ENCODE measurements at regions not wholly inside any gene's neighbourhood (a gene's known extent, or its start where the extent isn't known, plus 50 kb on each side); places are given as distances from the start of the nearest gene placed in this dataset.

DNA sequence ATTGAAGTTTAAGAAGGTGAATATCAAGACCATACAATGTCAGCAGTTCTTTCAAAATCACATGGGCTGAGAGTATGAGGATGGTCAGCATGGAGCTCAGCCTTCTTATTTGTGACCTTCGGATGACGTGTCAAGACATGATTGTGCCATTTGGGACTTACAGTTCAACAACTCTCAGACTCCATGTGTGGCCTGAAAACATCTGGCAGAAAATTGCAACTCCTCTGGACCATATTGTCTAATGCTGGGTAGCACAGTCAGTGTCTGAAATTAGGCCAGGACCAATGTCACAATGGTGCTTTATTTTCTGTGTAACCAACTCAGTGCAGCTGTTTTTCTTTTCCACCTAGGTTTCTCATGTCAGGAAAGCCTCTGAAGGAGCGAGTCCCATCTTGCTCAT is 483.5 kb upstream of the PKN2 start:
- POLR2A ChIA-PET, result no interaction called here
- no peak for DNase-seq
- Mint-ChIP-seq H3K27ac (no peak overlapping the region), H3K27me3 (peaks cover 0 to 17% (median 7%) of the 10 kb centered on the region in 5 donors), H3K4me1 (no peaks in the 10 kb centered on the region), H3K4me3 (no peak overlapping the region), H3K36me3 (no peaks in the 10 kb centered on the region), H3K9me3 (peaks cover 0 to 3% (median 0%) of the 10 kb centered on the region in 11 donors)
- Histone ChIP-seq H3K27me3 (ENCODE audit: control insufficient read depth in 2 of 2, insufficient read depth in 2 of 2, low read length in 2 of 2) (no peaks in the 10 kb centered on the region), H3K9me3 (ENCODE audit: control insufficient read depth in 2 of 3, low read length in 3 of 3) (no peaks in the 10 kb centered on the region), H3K36me3 (ENCODE audit: control insufficient read depth in 2 of 3, insufficient read depth in 3 of 3, low read length in 3 of 3) (no peaks in the 10 kb centered on the region), H3K4me1 (ENCODE audit: control insufficient read depth in 2 of 2, insufficient read depth in 2 of 2, low read length in 2 of 2) (no peaks in the 10 kb centered on the region), H3K27ac (ENCODE audit: low read depth, low read length) (no peak overlapping the region), H3K4me3 (ENCODE audit: low read length) (no peak overlapping the region)
- CTCF ChIA-PET, result no interaction called here
- no peak for ATAC-seq
- intact Hi-C loops (cut with micrococcal nuclease), result no loop called here

DNA sequence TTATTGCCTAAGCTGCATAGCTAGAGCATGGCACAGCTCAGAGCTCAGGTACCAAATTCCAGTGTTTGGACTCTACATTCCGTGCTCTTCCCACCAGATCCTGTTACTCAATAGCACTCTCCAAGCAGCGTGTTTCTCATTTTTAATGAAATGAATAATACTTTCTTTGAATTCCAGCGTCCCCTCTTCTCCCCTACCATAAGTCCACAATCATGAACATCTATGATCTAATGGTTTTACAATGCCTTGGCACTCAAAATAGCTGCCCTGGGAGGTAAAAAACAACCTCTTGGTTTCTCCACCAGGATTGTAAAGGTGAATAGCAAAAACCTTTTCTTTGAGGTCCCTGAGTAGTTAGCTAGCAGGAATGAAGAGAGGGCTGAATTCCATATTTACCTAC is 480.0 kb upstream of the PKN2 start:
- Mint-ChIP-seq H3K36me3 (peaks cover 0 to 4% (median 0%) of the 10 kb centered on the region in 5 donors), H3K4me1 (no peaks in the 10 kb centered on the region), H3K4me3 (no peak overlapping the region), H3K27ac (no peak overlapping the region), H3K9me3 (peaks cover 0 to 3% (median 0%) of the 10 kb centered on the region in 11 donors), H3K27me3 (peaks cover 0 to 13% (median 11%) of the 10 kb centered on the region in 5 donors)
- no peaks in the 10 kb centered on the region for H3K9me3 ChIP-seq (ENCODE audit: control insufficient read depth in 2 of 3, low read length in 3 of 3)
- no peak overlapping the region for H3K4me3 ChIP-seq (ENCODE audit: low read length)
- no peaks in the 10 kb centered on the region for H3K36me3 ChIP-seq (ENCODE audit: control insufficient read depth in 2 of 3, insufficient read depth in 3 of 3, low read length in 3 of 3)
- no peak for DNase-seq
- no peak overlapping the region for H3K27ac ChIP-seq (ENCODE audit: low read depth, low read length)
- ChIA-PET POLR2A (no interaction called here), CTCF (no interaction called here)
- H3K27me3 ChIP-seq (ENCODE audit: control insufficient read depth in 2 of 2, insufficient read depth in 2 of 2, low read length in 2 of 2), result no peaks in the 10 kb centered on the region
- no peaks in the 10 kb centered on the region for H3K4me1 ChIP-seq (ENCODE audit: control insufficient read depth in 2 of 2, insufficient read depth in 2 of 2, low read length in 2 of 2)
- intact Hi-C loops (cut with micrococcal nuclease), result no loop called here
- no peak for ATAC-seq

DNA sequence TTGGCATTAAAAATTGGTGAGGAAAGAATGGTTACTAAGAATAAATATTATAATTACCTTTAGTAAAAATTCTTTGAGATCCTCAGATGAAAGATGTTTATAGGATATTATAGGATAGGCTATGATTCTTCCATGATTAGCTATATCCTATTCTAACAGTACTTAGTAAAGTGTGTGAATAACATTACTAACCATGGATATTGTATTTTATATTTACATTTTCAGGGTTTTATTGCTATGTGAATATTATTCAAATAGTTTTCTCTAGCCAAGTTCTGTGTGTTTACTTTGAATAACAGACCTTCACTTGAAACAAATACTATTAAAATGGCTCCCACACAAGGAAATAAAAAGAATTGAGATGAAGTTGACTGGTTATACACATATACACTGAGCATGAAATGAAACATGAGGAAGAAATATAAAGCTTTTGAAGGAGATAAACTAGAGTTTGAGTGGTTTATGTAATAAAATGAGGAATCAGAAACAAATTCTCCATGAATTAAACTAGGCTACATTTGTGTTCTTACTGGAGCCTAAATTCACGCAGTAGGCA is 479.4 kb upstream of the PKN2 start:
- no peaks in the 10 kb centered on the region for H3K4me1 ChIP-seq (ENCODE audit: control insufficient read depth in 2 of 2, insufficient read depth in 2 of 2, low read length in 2 of 2)
- intact Hi-C loops (cut with micrococcal nuclease), result no loop called here
- Mint-ChIP-seq H3K4me3 (no peak overlapping the region), H3K4me1 (no peaks in the 10 kb centered on the region), H3K27ac (no peak overlapping the region), H3K9me3 (peaks cover 0 to 3% (median 0%) of the 10 kb centered on the region in 11 donors), H3K36me3 (peaks cover 0 to 4% (median 0%) of the 10 kb centered on the region in 5 donors), H3K27me3 (peaks cover 0 to 12% (median 12%) of the 10 kb centered on the region in 5 donors)
- H3K9me3 ChIP-seq (ENCODE audit: control insufficient read depth in 2 of 3, low read length in 3 of 3), result no peaks in the 10 kb centered on the region
- ATAC-seq, result no peak
- H3K27me3 ChIP-seq (ENCODE audit: control insufficient read depth in 2 of 2, insufficient read depth in 2 of 2, low read length in 2 of 2), result no peaks in the 10 kb centered on the region
- ChIA-PET CTCF (no interaction called here), POLR2A (no interaction called here)
- H3K27ac ChIP-seq (ENCODE audit: low read depth, low read length), result no peak overlapping the region
- H3K36me3 ChIP-seq (ENCODE audit: control insufficient read depth in 2 of 3, insufficient read depth in 3 of 3, low read length in 3 of 3), result no peaks in the 10 kb centered on the region
- H3K4me3 ChIP-seq (ENCODE audit: low read length), result no peak overlapping the region
- no peak for DNase-seq

DNA sequence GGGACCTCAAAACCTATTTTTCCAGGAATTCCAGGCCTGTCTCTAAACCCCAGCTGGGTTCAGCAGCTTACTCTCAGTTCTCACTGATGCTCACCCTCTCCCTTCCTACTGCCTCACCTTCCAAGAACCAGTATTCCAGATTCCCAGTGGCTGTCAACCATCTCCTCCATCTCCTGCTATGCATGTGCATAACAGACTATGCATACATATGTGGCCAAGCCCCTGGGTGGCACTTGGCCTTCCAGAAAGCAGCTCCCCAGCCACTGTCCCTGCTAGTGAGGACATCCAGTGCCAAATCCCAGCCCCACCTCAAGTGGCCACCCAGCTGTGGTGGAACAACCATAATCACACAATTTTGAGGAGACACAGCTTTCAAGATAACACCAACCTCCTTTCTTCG is 475.7 kb upstream of the PKN2 start:
- CTCF ChIA-PET, result no interaction called here
- peaks cover 0 to 12% (median 0%) of the 10 kb centered on the region in 5 donors for H3K27me3 Mint-ChIP-seq

DNA sequence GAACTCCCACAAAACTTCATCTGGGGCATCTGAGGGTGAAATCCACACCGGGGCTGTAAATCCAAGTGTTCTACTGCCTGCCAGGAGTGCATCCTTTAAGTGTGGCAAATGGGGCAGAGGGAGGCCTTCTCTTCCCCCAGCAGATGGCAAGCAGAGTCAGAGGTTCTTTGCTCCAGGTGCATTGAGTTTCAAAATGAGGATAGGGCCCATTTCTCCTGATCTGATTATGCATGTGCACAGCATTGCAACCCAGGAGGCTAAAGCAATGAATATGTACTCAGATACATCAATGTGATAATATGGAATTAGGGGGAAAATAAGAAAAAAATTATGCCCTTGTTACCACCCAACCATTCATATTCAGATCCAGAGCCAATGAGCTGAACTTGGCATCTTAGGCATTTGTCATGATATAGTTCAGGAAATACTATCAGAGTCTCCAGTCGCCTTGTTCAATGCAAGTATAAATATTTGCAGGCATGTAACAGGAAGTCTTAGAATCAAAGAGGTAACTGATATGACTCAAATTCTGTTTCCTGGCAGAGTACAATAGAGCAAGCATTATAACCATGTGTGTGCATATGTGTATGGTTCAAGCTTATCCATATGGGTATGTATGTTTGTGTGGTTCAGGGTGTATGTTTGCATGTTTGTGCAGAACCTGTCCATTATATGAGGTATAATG is 473.8 kb upstream of the PKN2 start:
- CTCF ChIA-PET, result no interaction called here
- no peaks in the 10 kb centered on the region for H3K27me3 ChIP-seq (ENCODE audit: control insufficient read depth in 2 of 2, insufficient read depth in 2 of 2, low read length in 2 of 2)
- Mint-ChIP-seq H3K9me3 (peaks cover 0 to 3% (median 0%) of the 10 kb centered on the region in 11 donors), H3K27me3 (peaks cover 0 to 12% (median 0%) of the 10 kb centered on the region in 5 donors), H3K36me3 (peaks cover 0 to 4% (median 0%) of the 10 kb centered on the region in 5 donors), H3K4me1 (peaks cover 0 to 9% (median 0%) of the 10 kb centered on the region in 7 donors), H3K4me3 (no peak overlapping the region), H3K27ac (peak overlapping the region in 3 of 9 donors; percentile 9 to 48 (median 35))
- intact Hi-C loops (cut with micrococcal nuclease), result no loop called here
- no peak overlapping the region for H3K27ac ChIP-seq (ENCODE audit: low read depth, low read length)
- POLR2A ChIA-PET, result no interaction called here
- no peaks in the 10 kb centered on the region for H3K4me1 ChIP-seq (ENCODE audit: control insufficient read depth in 2 of 2, insufficient read depth in 2 of 2, low read length in 2 of 2)
- ATAC-seq, result no peak
- H3K9me3 ChIP-seq (ENCODE audit: control insufficient read depth in 2 of 3, low read length in 3 of 3), result no peaks in the 10 kb centered on the region
- DNase-seq, result no peak
- no peak overlapping the region for H3K4me3 ChIP-seq (ENCODE audit: low read length)
- H3K36me3 ChIP-seq (ENCODE audit: control insufficient read depth in 2 of 3, insufficient read depth in 3 of 3, low read length in 3 of 3), result no peaks in the 10 kb centered on the region

More for the DNA sequence above, 475.7 kb upstream of the PKN2 start:
- Mint-ChIP-seq H3K36me3 (peaks cover 0 to 4% (median 0%) of the 10 kb centered on the region in 5 donors), H3K4me3 (no peak overlapping the region), H3K9me3 (peaks cover 0 to 3% (median 0%) of the 10 kb centered on the region in 11 donors), H3K27ac (no peak overlapping the region), H3K4me1 (peaks cover 0 to 9% (median 0%) of the 10 kb centered on the region in 7 donors)
- no peak for ATAC-seq
- Histone ChIP-seq H3K4me3 (ENCODE audit: low read length) (no peak overlapping the region), H3K36me3 (ENCODE audit: control insufficient read depth in 2 of 3, insufficient read depth in 3 of 3, low read length in 3 of 3) (no peaks in the 10 kb centered on the region), H3K27me3 (ENCODE audit: control insufficient read depth in 2 of 2, insufficient read depth in 2 of 2, low read length in 2 of 2) (no peaks in the 10 kb centered on the region), H3K27ac (ENCODE audit: low read depth, low read length) (no peak overlapping the region), H3K4me1 (ENCODE audit: control insufficient read depth in 2 of 2, insufficient read depth in 2 of 2, low read length in 2 of 2) (no peaks in the 10 kb centered on the region), H3K9me3 (ENCODE audit: control insufficient read depth in 2 of 3, low read length in 3 of 3) (no peaks in the 10 kb centered on the region)
- intact Hi-C loops (cut with micrococcal nuclease), result no loop called here
- POLR2A ChIA-PET, result no interaction called here
- no peak for DNase-seq

DNA sequence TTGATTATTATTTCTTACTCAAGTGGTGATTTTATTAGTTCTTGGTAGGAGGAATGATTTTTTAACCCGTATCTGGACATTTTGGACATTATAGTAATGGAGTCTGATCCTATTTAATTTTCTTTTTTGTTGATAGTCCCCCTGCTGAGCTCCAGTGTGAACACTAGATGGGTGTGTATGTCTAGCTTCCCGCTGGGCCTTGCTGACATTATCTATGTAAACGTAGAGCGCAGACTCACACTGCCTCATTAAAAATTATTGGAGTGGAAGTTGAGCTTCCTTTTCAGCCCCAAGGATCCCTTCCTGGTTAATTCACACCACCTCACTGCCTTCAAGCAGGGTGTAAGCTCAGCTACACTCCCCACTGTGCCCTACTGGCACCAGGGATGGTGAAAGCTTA is 467.6 kb upstream of the PKN2 start:
- no peaks in the 10 kb centered on the region for H3K9me3 ChIP-seq (ENCODE audit: control insufficient read depth in 2 of 3, low read length in 3 of 3)
- intact Hi-C loops (cut with micrococcal nuclease), result no loop called here
- Mint-ChIP-seq H3K9me3 (peaks cover 0 to 2% (median 0%) of the 10 kb centered on the region in 11 donors), H3K27ac (no peak overlapping the region), H3K27me3 (peaks cover 0 to 5% (median 0%) of the 10 kb centered on the region in 5 donors), H3K4me3 (no peak overlapping the region), H3K4me1 (no peaks in the 10 kb centered on the region), H3K36me3 (no peaks in the 10 kb centered on the region)
- CTCF ChIA-PET, result no interaction called here
- no peak overlapping the region for H3K4me3 ChIP-seq (ENCODE audit: low read length)
- no peaks in the 10 kb centered on the region for H3K4me1 ChIP-seq (ENCODE audit: control insufficient read depth in 2 of 2, insufficient read depth in 2 of 2, low read length in 2 of 2)
- DNase-seq, result no peak
- H3K27ac ChIP-seq (ENCODE audit: low read depth, low read length), result no peak overlapping the region
- ATAC-seq, result no peak
- POLR2A ChIA-PET, result no interaction called here
- no peaks in the 10 kb centered on the region for H3K27me3 ChIP-seq (ENCODE audit: control insufficient read depth in 2 of 2, insufficient read depth in 2 of 2, low read length in 2 of 2)
- H3K36me3 ChIP-seq (ENCODE audit: control insufficient read depth in 2 of 3, insufficient read depth in 3 of 3, low read length in 3 of 3), result no peaks in the 10 kb centered on the region

DNA sequence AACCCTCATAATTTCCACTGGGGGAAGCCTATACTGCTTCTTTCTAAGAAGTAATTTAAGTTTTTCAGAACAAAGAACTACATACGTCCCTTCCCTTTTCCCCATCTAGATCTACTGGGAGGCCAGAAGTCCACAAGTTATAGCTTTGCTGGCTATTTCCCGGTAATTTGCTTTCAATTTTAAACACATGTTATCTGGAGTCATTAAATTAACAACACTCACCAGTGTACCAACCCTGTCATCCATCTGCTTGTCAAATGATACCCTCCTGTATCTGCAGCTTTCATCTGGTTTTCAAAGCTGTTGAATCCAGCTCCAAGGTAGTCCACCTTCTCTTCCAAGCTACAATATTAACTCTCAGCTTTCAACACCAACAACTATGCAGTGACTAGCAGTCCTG is 466.7 kb upstream of the PKN2 start:
- DNase-seq, result no peak
- Histone ChIP-seq H3K4me3 (ENCODE audit: low read length) (no peak overlapping the region), H3K27ac (ENCODE audit: low read depth, low read length) (no peak overlapping the region), H3K9me3 (ENCODE audit: control insufficient read depth in 2 of 3, low read length in 3 of 3) (no peaks in the 10 kb centered on the region), H3K36me3 (ENCODE audit: control insufficient read depth in 2 of 3, insufficient read depth in 3 of 3, low read length in 3 of 3) (no peaks in the 10 kb centered on the region), H3K4me1 (ENCODE audit: control insufficient read depth in 2 of 2, insufficient read depth in 2 of 2, low read length in 2 of 2) (no peaks in the 10 kb centered on the region), H3K27me3 (ENCODE audit: control insufficient read depth in 2 of 2, insufficient read depth in 2 of 2, low read length in 2 of 2) (no peaks in the 10 kb centered on the region)
- no peak for ATAC-seq
- Mint-ChIP-seq H3K4me1 (no peaks in the 10 kb centered on the region), H3K4me3 (no peak overlapping the region), H3K9me3 (peaks cover 0 to 2% (median 0%) of the 10 kb centered on the region in 11 donors), H3K36me3 (no peaks in the 10 kb centered on the region), H3K27me3 (peaks cover 0 to 5% (median 0%) of the 10 kb centered on the region in 5 donors), H3K27ac (no peak overlapping the region)
- POLR2A ChIA-PET, result no interaction called here
- intact Hi-C loops (cut with micrococcal nuclease), result no loop called here
- CTCF ChIA-PET, result interaction anchor here (0.6 kb wide), 1 partner anchor 38 kb away, joined by 3 read pairs; no protein-coding TSS in a partner anchor
